Right lobe of liver (tissue), 4 donors: ENCODE measurements at regions not wholly inside any gene's neighbourhood (a gene's known extent, or its start where the extent isn't known, plus 50 kb on each side); places are given as distances from the start of the nearest gene placed in this dataset.

Source experiments
- POLR2A ChIP-seq: fragments of 450-650 bp; IDR thresholded peaks from one replicate; pipeline ENCODE4 v1.6.1; 2017; ENCODE audit warnings: antibody characterized with exemption, mild to moderate bottlenecking
- TF ChIP-seq, protein P1 (sequence below), 4 donors: fragments of 200-600 bp in 3 of 4; fragments of 450-650 bp in 1 of 4; IDR thresholded peaks; one replicate each; pipeline versions ENCODE4 v1.5.1 to v1.8.0; 2016 to 2022; ENCODE audit warnings: antibody characterized with exemption in 4 of 4, mild to moderate bottlenecking in 2 of 4
- donor health status: DM: no; HTN: no; CAD: no.
- donor health status: DM: no; HTN: no; CAD: no.
- donor health status: DM: no; HTN: yes; CAD: no.

DNA sequence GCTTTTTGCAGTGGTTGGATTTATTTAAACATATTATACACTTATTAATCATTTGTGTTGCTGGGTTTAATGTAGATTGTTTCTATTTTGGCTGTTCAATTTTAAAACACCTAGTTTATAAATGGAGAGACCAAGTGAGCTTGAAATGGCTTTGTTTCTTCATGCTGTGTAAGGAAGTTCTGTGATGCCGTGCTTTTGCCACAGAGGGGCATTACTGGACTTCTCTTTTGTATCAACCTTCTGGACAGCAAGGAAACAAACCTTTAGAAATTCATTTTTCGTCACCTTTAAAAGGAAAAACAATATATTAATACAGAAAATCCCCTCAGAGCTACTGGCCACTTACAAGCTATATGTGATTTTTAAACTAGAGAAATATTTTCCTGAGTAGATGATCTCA lies 81.9 kb downstream of the DMRTA1 start:
- TF ChIP-seq, protein P1, sequence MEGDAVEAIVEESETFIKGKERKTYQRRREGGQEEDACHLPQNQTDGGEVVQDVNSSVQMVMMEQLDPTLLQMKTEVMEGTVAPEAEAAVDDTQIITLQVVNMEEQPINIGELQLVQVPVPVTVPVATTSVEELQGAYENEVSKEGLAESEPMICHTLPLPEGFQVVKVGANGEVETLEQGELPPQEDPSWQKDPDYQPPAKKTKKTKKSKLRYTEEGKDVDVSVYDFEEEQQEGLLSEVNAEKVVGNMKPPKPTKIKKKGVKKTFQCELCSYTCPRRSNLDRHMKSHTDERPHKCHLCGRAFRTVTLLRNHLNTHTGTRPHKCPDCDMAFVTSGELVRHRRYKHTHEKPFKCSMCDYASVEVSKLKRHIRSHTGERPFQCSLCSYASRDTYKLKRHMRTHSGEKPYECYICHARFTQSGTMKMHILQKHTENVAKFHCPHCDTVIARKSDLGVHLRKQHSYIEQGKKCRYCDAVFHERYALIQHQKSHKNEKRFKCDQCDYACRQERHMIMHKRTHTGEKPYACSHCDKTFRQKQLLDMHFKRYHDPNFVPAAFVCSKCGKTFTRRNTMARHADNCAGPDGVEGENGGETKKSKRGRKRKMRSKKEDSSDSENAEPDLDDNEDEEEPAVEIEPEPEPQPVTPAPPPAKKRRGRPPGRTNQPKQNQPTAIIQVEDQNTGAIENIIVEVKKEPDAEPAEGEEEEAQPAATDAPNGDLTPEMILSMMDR (IDR thresholded peaks at IDR 0.05) = peak in 1 of 4 donors; percentile 8
- no peak for TF ChIP-seq POLR2A
